HG02571 (cell line): ENCODE measurements at regions not wholly inside any gene's neighbourhood (a gene's known extent, or its start where the extent isn't known, plus 50 kb on each side); places are given as distances from the start of the nearest gene placed in this dataset.

ENCODE experiments used
- ATAC-seq: cut with Tn5 transposase; IDR thresholded peaks from one replicate; pipeline ENCODE4 v1.9.1; 2021; ENCODE audit warnings: mild to moderate bottlenecking, moderate library complexity; ENCODE audit not compliant: unreplicated experiment

DNA sequence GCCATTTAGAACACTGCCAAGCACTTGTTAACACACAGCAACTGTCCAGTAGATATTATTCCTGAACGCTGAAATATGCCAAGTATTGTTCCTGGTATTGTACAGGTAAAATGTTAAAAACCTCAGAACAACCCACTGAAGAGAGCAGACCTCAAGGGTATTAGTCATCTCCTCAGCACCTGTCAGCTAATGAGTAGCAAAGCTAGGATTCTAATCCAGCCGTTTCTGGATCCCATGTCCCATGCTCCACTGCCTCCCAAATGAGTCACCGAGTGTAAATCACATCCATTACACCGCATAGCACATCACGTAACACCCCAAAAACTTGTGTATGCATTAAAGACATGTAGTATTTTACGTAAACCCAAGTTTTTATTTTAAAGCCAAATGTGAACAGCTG is 705.4 kb upstream of the TENM4 start:
- no peak for ATAC-seq

DNA sequence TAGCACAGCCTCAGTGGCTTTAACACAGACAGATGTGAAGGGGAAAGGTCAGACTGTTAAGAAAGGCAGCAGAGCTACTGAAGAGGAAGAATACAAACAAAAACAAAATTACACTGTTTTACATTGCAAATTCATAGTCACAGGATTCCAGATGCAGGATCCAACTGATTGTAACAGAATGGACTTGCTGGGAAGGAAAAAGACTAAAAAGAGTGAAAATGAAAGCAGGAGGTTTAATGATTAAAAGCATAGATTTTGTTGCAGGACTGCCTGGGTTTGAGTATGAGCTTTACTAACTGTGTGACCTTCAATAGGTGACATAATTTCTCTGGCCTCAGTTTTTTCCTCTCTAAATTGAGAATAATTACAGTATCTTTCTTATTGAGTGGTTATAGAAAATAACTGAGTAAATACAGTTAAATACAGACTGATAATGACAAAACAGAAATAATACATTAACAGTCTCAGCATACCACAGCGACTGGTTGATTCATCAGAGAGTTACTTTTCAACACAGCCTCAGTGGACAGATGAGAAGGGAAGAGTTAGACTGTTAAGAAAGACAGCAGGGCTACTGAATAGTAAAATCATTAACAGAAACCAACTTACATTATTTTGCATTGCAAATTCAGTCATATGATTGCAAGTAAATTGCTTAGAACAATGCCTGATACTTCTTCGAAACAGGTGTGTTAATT is 704.2 kb upstream of the TENM4 start:
- ATAC-seq, result no peak

GRCh38 chr11:80136991-80137390 is 696.2 kb upstream of the TENM4 start:
- ATAC-seq, result no peak

- ATAC-seq, result no peak
Measured at GRCh38 chr11:80129396-80129795, 688.6 kb upstream of the TENM4 start.

GRCh38 chr11:80122211-80122610 is 681.4 kb upstream of the TENM4 start:
- ATAC-seq, result no peak

DNA sequence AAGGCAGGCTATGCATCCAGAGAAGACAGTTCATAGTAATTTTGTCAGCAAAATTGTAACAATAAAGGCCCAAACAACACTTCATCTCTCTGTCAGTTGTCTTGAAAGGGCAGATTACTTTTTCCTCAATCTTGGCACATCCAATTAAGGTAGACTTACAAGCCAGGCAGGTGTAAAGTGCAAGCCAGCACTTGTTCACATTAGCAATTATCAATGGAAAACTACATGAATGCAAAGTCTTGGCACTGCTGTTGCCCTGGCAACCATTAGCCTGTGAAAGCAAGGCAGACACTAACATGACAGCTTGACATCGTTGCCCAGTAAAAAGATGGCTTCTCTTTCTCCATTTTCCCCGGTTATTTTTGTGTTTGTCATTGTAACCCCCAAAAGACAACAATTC is 677.2 kb upstream of the TENM4 start:
- ATAC-seq, result no peak

DNA sequence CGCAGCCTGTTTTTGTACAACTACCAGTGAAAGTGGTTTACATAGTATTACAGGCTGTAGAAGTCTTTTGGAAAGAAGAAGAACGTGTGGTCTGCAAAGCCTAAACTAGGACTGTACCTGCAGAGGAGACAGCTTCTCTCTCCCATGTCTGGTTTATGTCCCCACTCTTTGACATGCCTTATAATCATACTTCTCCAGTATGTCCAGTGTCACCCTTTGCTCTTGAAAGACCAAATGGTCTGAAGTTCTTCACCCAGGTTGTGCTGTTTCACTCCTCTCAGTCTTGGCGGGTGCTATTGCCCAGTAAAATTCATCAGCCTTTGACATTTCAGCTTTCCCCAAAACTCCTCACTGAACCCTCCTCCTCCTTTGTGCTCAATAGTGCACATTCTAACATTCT is 676.0 kb upstream of the TENM4 start:
- no peak for ATAC-seq

DNA sequence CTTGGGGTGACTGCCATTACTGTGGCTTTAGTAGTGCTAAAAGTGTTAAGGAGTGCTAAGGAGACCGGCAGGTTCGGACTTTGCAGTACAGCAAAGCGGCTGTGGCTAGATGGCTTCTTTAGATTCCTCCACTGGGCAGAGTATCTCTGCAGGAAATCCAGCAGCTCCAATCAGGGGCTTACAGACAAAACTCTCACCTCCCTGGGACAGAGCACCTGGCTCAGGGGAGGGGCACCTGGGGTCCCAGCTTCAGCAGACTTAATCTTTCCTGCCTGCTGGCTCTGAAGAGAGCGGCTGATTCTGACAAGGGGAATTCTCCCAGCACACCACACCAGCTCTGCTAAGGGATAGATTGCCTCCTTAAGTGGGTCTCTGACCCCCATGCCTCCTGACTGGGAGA is 668.8 kb upstream of the TENM4 start:
- no peak for ATAC-seq

DNA sequence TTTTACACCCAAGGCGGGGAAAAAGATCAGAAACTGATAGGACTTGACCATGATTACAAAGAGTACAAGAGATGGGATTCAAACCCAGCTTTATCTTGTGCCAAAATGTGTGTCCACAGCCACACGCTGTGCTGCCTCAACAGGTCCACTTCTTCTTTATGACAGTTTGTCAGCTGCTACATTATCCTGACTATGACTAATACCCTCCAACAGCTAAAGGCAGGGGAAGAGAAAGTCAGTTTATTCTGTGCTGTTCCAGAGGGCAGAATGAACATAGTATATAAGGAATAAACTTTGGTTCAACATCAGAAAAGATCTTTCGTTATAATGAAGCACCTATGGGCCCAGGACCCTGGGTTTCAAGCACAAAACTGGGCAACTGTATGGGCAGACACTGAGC is 668.2 kb upstream of the TENM4 start:
- ATAC-seq, result no peak

GRCh38 chr11:80107415-80107814 is 666.6 kb upstream of the TENM4 start:
- ATAC-seq, result no peak

- ATAC-seq, result no peak
Measured at GRCh38 chr11:80104191-80104590, 663.4 kb upstream of the TENM4 start.

DNA sequence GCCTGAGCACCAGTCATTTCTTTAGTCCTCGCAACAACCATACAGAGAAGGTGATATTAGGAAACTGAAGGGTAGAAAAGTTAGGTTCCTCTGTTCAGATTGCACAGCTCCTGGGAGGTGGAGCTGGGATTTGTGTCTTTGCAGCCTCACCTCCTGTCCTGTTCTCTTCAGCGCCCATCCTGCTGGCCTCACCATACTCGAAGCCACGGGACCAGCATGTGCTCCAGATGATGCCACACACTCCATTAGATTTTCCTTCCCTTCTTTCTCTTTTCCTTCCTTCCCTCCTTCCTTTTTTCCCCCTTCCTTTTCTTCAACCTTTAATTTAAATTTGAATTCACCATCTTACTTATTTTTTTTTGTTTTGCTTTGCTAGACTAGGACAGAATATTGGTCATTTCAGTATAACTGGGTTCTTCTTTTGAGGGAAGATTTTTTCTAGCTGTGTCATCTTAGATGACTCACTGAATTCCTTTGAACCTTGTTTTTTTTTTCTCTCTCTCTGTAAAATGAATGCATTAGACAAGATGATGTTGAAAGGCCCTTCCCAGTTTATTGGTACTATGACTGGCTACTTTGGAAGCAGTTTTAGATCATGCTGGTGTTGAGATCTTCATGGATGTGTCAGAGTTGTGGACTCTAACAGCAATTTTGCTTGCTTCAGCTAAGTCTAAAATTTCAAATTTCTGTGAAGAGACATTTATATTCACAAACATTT is 662.5 kb upstream of the TENM4 start:
- ATAC-seq, result no peak

DNA sequence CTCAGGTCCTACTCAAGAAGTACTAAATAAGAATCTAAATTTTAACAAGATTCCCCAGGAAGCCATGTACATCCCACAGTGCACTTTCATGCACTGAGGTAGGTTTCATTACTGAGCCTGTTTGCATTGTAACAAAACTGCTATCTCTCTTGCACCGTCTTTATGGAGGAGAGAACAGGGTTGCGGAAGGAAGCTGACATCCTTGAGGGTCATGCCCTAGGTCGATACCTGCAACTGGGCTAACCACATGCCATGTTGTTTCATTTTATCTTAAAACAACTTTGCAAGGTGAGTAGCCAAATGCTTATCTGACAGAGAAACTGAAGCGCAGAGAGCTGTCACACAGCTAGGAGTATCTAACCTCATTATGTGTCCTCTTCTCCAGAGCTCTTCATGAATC is 656.3 kb upstream of the TENM4 start:
- no peak for ATAC-seq

- no peak for ATAC-seq
Measured at GRCh38 chr11:80096736-80097135, 655.9 kb upstream of the TENM4 start.

GRCh38 chr11:80086496-80087055 is 645.7 kb upstream of the TENM4 start:
- ATAC-seq, result no peak

- no peak for ATAC-seq
Measured at GRCh38 chr11:80085563-80085962, 644.7 kb upstream of the TENM4 start.

DNA sequence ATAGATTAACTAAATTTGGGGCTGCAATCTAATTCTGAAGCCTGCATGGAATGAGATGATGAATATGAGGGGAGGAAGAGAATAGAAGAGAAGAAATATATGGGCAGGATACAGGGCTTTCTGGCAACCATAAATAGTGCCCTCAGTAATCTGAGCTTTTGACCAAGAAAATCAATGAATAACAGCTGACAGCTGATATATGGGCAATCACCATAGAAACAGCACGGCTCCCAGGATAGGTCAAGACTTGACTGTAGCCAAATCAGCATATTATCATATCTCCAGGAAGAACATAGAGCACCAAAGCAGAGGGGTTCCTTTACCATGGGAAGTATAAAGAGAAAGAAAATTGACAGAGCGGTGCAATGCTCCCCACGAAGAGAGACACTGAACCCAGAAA is 643.8 kb upstream of the TENM4 start:
- no peak for ATAC-seq

DNA sequence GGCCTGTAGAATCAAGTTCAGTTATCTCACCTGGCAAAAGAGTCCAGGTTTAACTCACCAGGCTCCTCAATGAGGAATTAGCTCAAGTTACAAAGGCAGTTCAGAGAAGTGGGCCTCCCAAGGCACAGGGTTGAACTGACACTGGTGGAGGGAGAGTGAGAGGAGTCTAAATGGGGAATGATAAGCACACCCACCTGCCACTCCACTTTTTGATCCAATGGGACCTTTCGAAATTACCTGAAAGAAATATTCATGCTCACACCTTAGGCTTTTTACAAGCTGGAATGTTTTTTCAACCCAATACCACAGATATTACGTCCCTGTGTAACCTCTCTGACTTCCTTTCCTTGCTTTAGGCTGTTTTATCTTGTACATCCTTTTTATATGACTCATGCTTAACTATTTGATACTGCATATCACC is 642.7 kb upstream of the TENM4 start:
- no peak for ATAC-seq

- no peak for ATAC-seq
Measured at GRCh38 chr11:80082406-80082805, 641.6 kb upstream of the TENM4 start.

GRCh38 chr11:80077113-80077512 is 636.3 kb upstream of the TENM4 start:
- no peak for ATAC-seq

DNA sequence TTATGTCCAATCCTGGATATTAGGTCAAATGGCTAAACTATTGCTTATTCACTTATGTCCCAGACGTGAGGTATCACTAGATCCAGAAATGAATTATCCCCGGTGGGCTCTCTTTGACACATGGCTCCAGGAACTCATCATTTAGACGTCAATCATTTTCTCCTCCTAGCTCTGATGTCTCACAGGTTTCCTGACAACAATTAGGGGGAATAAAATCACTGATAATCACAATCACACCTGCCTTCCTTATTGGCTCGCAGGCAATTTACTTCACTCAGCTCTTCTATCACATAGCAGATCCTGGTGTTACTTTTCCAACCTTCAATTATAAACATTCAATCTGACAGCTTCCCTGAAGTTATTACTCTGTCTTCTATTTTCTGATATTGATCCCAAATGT is 634.0 kb upstream of the TENM4 start:
- no peak for ATAC-seq

DNA sequence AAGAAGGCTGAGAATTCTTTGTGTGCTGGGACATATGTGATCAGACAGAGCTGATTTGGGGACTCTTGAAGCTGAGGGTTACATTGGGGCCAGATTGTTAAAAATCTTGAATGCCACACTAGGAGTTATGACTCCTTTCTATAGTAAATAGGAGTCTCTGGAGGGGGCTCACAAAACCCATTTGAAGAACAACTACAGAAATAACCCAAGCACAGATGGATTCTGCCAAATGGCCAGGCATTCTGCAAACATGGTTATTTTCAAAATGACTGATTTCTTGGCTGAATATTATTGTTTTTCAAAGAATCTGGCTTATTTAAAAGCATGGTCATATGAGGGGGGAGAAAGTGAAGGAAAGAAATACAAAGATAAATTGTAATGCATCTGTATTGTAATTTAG is 625.5 kb upstream of the TENM4 start:
- no peak for ATAC-seq
